Fibroblast of the aortic adventitia (primary cell): ENCODE measurements at regions not wholly inside any gene's neighbourhood (a gene's known extent, or its start where the extent isn't known, plus 50 kb on each side); places are given as distances from the start of the nearest gene placed in this dataset.
"Not testable (repeated sequence)": the region's sequence is repeated elsewhere in the genome, so short reads cannot be mapped to it uniquely, and the experiment has no call there.

Source experiments
- DNase-seq: peaks from one replicate; pipeline ENCODE4 v3.0.0-alpha.2; 2010; ENCODE audit warnings: low read depth
- H3K4me3 ChIP-seq: 2 replicates; pipeline ENCODE4 v1.5.1; 2011; ENCODE audit warnings: low read depth, mild to moderate bottlenecking, control low read depth, low read length, moderate library complexity
- CTCF ChIP-seq: IDR thresholded peaks from 2 replicates; pipeline ENCODE4 v1.5.1; 2011; ENCODE audit warnings: mild to moderate bottlenecking, low read length, control low read depth, inconsistent platforms; ENCODE audit not compliant: insufficient read depth

- no peak for DNase-seq
- no peak for TF ChIP-seq CTCF
- no peak overlapping the region for H3K4me3 ChIP-seq
Measured at GRCh38 chr10:6802759-6803426, 222.8 kb upstream of the PRKCQ start.

- DNase-seq = no peak
- H3K4me3 ChIP-seq = no peak overlapping the region
- TF ChIP-seq CTCF = no peak
Measured at GRCh38 chr10:6796231-6796630, 216.2 kb upstream of the PRKCQ start.

GRCh38 chr10:6795541-6795940 lies 215.5 kb upstream of the PRKCQ start:
- DNase-seq = no peak
- H3K4me3 ChIP-seq = no peak overlapping the region
- TF ChIP-seq CTCF = no peak

- DNase-seq, H3K4me3 ChIP-seq: not testable (repeated sequence)
Measured at GRCh38 chr10:6794841-6795240, 214.8 kb upstream of the PRKCQ start.

GRCh38 chr10:6794441-6794840 lies 214.4 kb upstream of the PRKCQ start:
- no peak for TF ChIP-seq CTCF
- DNase-seq = no peak
- no peak overlapping the region for H3K4me3 ChIP-seq

GRCh38 chr10:6788731-6789130 lies 208.7 kb upstream of the PRKCQ start:
- no peak for TF ChIP-seq CTCF
- H3K4me3 ChIP-seq = no peak overlapping the region
- no peak for DNase-seq

GRCh38 chr10:6788231-6788630 lies 208.2 kb upstream of the PRKCQ start:
- no peak overlapping the region for H3K4me3 ChIP-seq
- no peak for TF ChIP-seq CTCF
- no peak for DNase-seq
